Chondrocyte (in vitro differentiated cells): ENCODE measurements at regions not wholly inside any gene's neighbourhood (a gene's known extent, or its start where the extent isn't known, plus 50 kb on each side); places are given as distances from the start of the nearest gene placed in this dataset.
"Not testable (repeated sequence)": the region's sequence is repeated elsewhere in the genome, so short reads cannot be mapped to it uniquely, and the experiment has no call there.

ENCODE experiments used
- DNase-seq: peaks from one replicate; pipeline ENCODE4 v3.0.0; 2021; ENCODE audit warnings: mixed read lengths, low spot score
- H3K27ac Mint-ChIP-seq: one replicate; pipeline ENCODE4 v1.8.0; 2021; ENCODE audit warnings: mild to moderate bottlenecking, moderate library complexity, mixed read lengths; ENCODE audit not compliant: unreplicated experiment
- H3K27me3 Mint-ChIP-seq: 2 replicates; pipeline ENCODE4 v1.8.0; 2021; ENCODE audit warnings: low read depth, mixed read lengths
- H3K36me3 Mint-ChIP-seq: 2 replicates; pipeline ENCODE4 v1.8.0; 2021; ENCODE audit warnings: low read depth, mixed read lengths
- H3K4me1 Mint-ChIP-seq: 2 replicates; pipeline ENCODE4 v1.8.0; 2021; ENCODE audit warnings: low read depth, mild to moderate bottlenecking, mixed read lengths
- H3K4me3 Mint-ChIP-seq: one replicate; pipeline ENCODE4 v1.8.0; 2021; ENCODE audit warnings: mild to moderate bottlenecking, moderate library complexity, mixed read lengths; ENCODE audit not compliant: unreplicated experiment
- H3K9me3 Mint-ChIP-seq: 2 replicates; pipeline ENCODE4 v1.8.0; 2021; ENCODE audit warnings: low read depth, mixed read lengths
- CTCF ChIP-seq: fragments of 200-600 bp; sonication (generic); IDR thresholded peaks from 2 replicates; pipeline ENCODE4 v1.5.0; 2021; ENCODE audit warnings: antibody characterized with exemption, mild to moderate bottlenecking, moderate library complexity

- Mint-ChIP-seq H3K4me3 (no peak overlapping the region), H3K27ac (no peak overlapping the region), H3K9me3 (no peaks in the 10 kb centered on the region), H3K36me3 (no peaks in the 10 kb centered on the region), H3K4me1 (no peaks in the 10 kb centered on the region), H3K27me3 (peaks cover 13% of the 10 kb centered on the region)
- TF ChIP-seq CTCF = no peak
- DNase-seq = no peak
Measured at GRCh38 chr3:11733914-11734313, 90.2 kb upstream of the VGLL4 start.

GRCh38 chr3:11727207-11727606 is 83.5 kb upstream of the VGLL4 start:
- Mint-ChIP-seq H3K27me3 (peaks cover 22% of the 10 kb centered on the region), H3K9me3 (no peaks in the 10 kb centered on the region), H3K27ac (no peak overlapping the region), H3K4me3 (no peak overlapping the region), H3K36me3 (peaks cover 2% of the 10 kb centered on the region), H3K4me1 (no peaks in the 10 kb centered on the region)
- DNase-seq = no peak
- TF ChIP-seq CTCF = no peak

GRCh38 chr3:11726146-11726545 is 82.4 kb upstream of the VGLL4 start:
- Mint-ChIP-seq H3K27ac (no peak overlapping the region), H3K4me1 (peaks cover 4% of the 10 kb centered on the region), H3K27me3 (peaks cover 21% of the 10 kb centered on the region), H3K4me3 (no peak overlapping the region), H3K36me3 (peaks cover 2% of the 10 kb centered on the region), H3K9me3 (no peaks in the 10 kb centered on the region)
- no peak for TF ChIP-seq CTCF
- DNase-seq = no peak

- not testable (repeated sequence) for H3K27ac Mint-ChIP-seq, H3K36me3 Mint-ChIP-seq, H3K4me3 Mint-ChIP-seq, H3K9me3 Mint-ChIP-seq, DNase-seq
- Mint-ChIP-seq H3K4me1 (peaks cover 13% of the 10 kb centered on the region), H3K27me3 (peaks cover 18% of the 10 kb centered on the region)
Measured at GRCh38 chr3:11725340-11725641, 81.6 kb upstream of the VGLL4 start.

GRCh38 chr3:11724615-11725339 is 81.1 kb upstream of the VGLL4 start:
- peaks cover 13% of the 10 kb centered on the region for H3K4me1 Mint-ChIP-seq
- H3K4me3 Mint-ChIP-seq = no peak overlapping the region
- peaks cover 2% of the 10 kb centered on the region for H3K36me3 Mint-ChIP-seq
- H3K9me3 Mint-ChIP-seq = no peaks in the 10 kb centered on the region
- H3K27ac Mint-ChIP-seq = no peak overlapping the region
- TF ChIP-seq CTCF = no peak
- H3K27me3 Mint-ChIP-seq = peaks cover 18% of the 10 kb centered on the region
- no peak for DNase-seq

GRCh38 chr3:11721479-11721878 is 77.8 kb upstream of the VGLL4 start:
- TF ChIP-seq CTCF = no peak
- H3K27ac Mint-ChIP-seq = peak overlapping the region; percentile 96
- no peaks in the 10 kb centered on the region for H3K9me3 Mint-ChIP-seq
- peaks cover 36% of the 10 kb centered on the region for H3K4me1 Mint-ChIP-seq
- peak overlapping the region; percentile 85 for H3K4me3 Mint-ChIP-seq
- H3K27me3 Mint-ChIP-seq = peaks cover 18% of the 10 kb centered on the region
- H3K36me3 Mint-ChIP-seq = peaks cover 2% of the 10 kb centered on the region
- no peak for DNase-seq
